WTC11 (cell line): ENCODE measurements at regions not wholly inside any gene's neighbourhood (a gene's known extent, or its start where the extent isn't known, plus 50 kb on each side); places are given as distances from the start of the nearest gene placed in this dataset.

ENCODE experiments used
- ATAC-seq: fragments of 200-7000 bp; cut with Tn5 transposase; 2 replicates; pipeline ENCODE4 v1.10.0; 2021; ENCODE audit warnings: mild to moderate bottlenecking, moderate library complexity
- CTCF ChIA-PET: fragments of 300-600 bp; sonication (Branson Sonifier 250); formaldehyde crosslinking; loops from one replicate; lab custom pipeline; 2021; ENCODE audit warnings: antibody characterized with exemption; lab: Charles Lee
- POLR2A ChIA-PET: fragments of 350-600 bp; sonication (Branson Sonifier 250); formaldehyde crosslinking; loops from one replicate; lab custom pipeline; 2021; ENCODE audit warnings: antibody characterized with exemption; lab: Charles Lee
- DNase-seq: peaks from one replicate; pipeline ENCODE4 v3.0.0; 2021; ENCODE audit warnings: low spot score
- H3K27ac Mint-ChIP-seq: 2 replicates; pipeline ENCODE4 v1.8.0; 2021; ENCODE audit warnings: mixed read lengths
- H3K27me3 Mint-ChIP-seq: 2 replicates; pipeline ENCODE4 v1.8.0; 2021; ENCODE audit warnings: low read depth, mild to moderate bottlenecking, moderate library complexity, mixed read lengths
- H3K36me3 Mint-ChIP-seq: 2 replicates; pipeline ENCODE4 v1.8.0; 2021; ENCODE audit warnings: mixed read lengths
- H3K4me1 Mint-ChIP-seq: 2 replicates; pipeline ENCODE4 v1.8.0; 2022; ENCODE audit warnings: mixed read lengths
- H3K4me3 Mint-ChIP-seq: 2 replicates; pipeline ENCODE4 v1.8.0; 2021; ENCODE audit warnings: mild to moderate bottlenecking, moderate library complexity, mixed read lengths
- H3K9me3 Mint-ChIP-seq: 2 replicates; pipeline ENCODE4 v1.8.0; 2021; ENCODE audit warnings: mixed read lengths
- ATF2 ChIP-seq: sonication (generic); formaldehyde crosslinking; IDR thresholded peaks from 2 replicates; pipeline ENCODE4 v1.8.1; 2022; ENCODE audit warnings: low read depth, missing genetic modification reagents, borderline replicate concordance
- CDX4 ChIP-seq: fragments of 250-450 bp; sonication (Bioruptor Pico); IDR thresholded peaks from 2 replicates; pipeline ENCODE4 v1.9.0; 2021; ENCODE audit warnings: moderate library complexity, mild to moderate bottlenecking, inconsistent platforms, borderline replicate concordance
- CREB1 ChIP-seq: sonication (generic); formaldehyde crosslinking; IDR thresholded peaks from 2 replicates; pipeline ENCODE4 v1.8.0; 2023; ENCODE audit warnings: mild to moderate bottlenecking, missing genetic modification reagents
- CREM ChIP-seq: sonication (generic); formaldehyde crosslinking; IDR thresholded peaks from 2 replicates; pipeline ENCODE4 v1.8.1; 2022; ENCODE audit warnings: mild to moderate bottlenecking, missing genetic modification reagents, moderate library complexity
- FOXJ3 ChIP-seq: sonication (generic); formaldehyde crosslinking; IDR thresholded peaks from 2 replicates; pipeline ENCODE4 v1.9.0; 2021; ENCODE audit warnings: missing genetic modification reagents, mild to moderate bottlenecking, borderline replicate concordance
- GRHL2 ChIP-seq: fragments of 250-450 bp; sonication (Bioruptor Pico); IDR thresholded peaks from 2 replicates; pipeline ENCODE4 v1.8.0; 2022; ENCODE audit warnings: mild to moderate bottlenecking, moderate library complexity; ENCODE audit not compliant: insufficient replicate concordance, severe bottlenecking
- GTF2I ChIP-seq: fragments of 250-450 bp; sonication (Bioruptor Pico); conservative IDR thresholded peaks from 2 replicates; pipeline ENCODE4 v1.4.0; 2021; ENCODE audit warnings: mild to moderate bottlenecking
- IRF2 ChIP-seq: sonication (generic); formaldehyde crosslinking; IDR thresholded peaks from 2 replicates; pipeline ENCODE4 v1.8.0; 2022; ENCODE audit warnings: low read depth, missing genetic modification reagents, borderline replicate concordance
- MLX ChIP-seq: sonication (generic); formaldehyde crosslinking; IDR thresholded peaks from 2 replicates; pipeline ENCODE4 v1.8.1; 2023; ENCODE audit warnings: mild to moderate bottlenecking, missing genetic modification reagents, moderate library complexity
- NFYB ChIP-seq: sonication (generic); formaldehyde crosslinking; conservative IDR thresholded peaks from 2 replicates; pipeline ENCODE4 v1.8.0; 2022; ENCODE audit warnings: low read depth, missing genetic modification reagents
- PRDM15 ChIP-seq: sonication (generic); formaldehyde crosslinking; IDR thresholded peaks from 2 replicates; pipeline ENCODE4 v1.8.0; 2022; ENCODE audit warnings: missing genetic modification reagents
- SMAD4 ChIP-seq: sonication (generic); formaldehyde crosslinking; IDR thresholded peaks from 2 replicates; pipeline ENCODE4 v1.8.0; 2022; ENCODE audit warnings: mild to moderate bottlenecking, missing genetic modification reagents
- STAT6 ChIP-seq: sonication (generic); formaldehyde crosslinking; conservative IDR thresholded peaks from 2 replicates; pipeline ENCODE4 v1.8.1; 2023; ENCODE audit warnings: mild to moderate bottlenecking, low read depth, missing genetic modification reagents, moderate library complexity
- TCF7 ChIP-seq: sonication (generic); formaldehyde crosslinking; IDR thresholded peaks from 2 replicates; pipeline ENCODE4 v1.8.0; 2022; ENCODE audit warnings: mild to moderate bottlenecking, low read depth, missing genetic modification reagents, moderate library complexity
- ZNF281 ChIP-seq: sonication (generic); formaldehyde crosslinking; IDR thresholded peaks from 2 replicates; pipeline ENCODE4 v1.8.0; 2023; ENCODE audit warnings: mild to moderate bottlenecking, missing genetic modification reagents
- ZNF423 ChIP-seq: fragments of 250-450 bp; sonication (Bioruptor Pico); IDR thresholded peaks from 2 replicates; pipeline ENCODE4 v2.1.2; 2022; ENCODE audit warnings: mild to moderate bottlenecking, moderate library complexity
- ZNF425 ChIP-seq: fragments of 250-450 bp; sonication (Bioruptor Pico); conservative IDR thresholded peaks from 2 replicates; pipeline ENCODE4 v1.9.0; 2021; ENCODE audit warnings: mild to moderate bottlenecking

GRCh38 chr11:105245781-105246315, 106.3 kb upstream of the CARD18 start (continued):
- TF ChIP-seq ATF2 (no peak), STAT6 (no peak), GTF2I (no peak), CREB1 (CRISPR knock-in tag) (no peak), NFYB (no peak), PRDM15 (no peak), SMAD4 (no peak), CDX4 (CRISPR knock-in tag) (no peak), ZNF423 (no peak), MLX (CRISPR knock-in tag) (no peak), IRF2 (no peak)

GRCh38 chr11:105244160-105244825, 104.7 kb upstream of the CARD18 start:
- peaks cover 22% of the 10 kb centered on the region for H3K9me3 Mint-ChIP-seq
- H3K27me3 Mint-ChIP-seq, result no peaks in the 10 kb centered on the region
- POLR2A ChIA-PET, result no interaction called here
- DNase-seq, result no peak
- CTCF ChIA-PET, result no interaction called here
- H3K4me1 Mint-ChIP-seq, result no peaks in the 10 kb centered on the region
- no peak overlapping the region for H3K4me3 Mint-ChIP-seq
- ATAC-seq, result no peak
- peaks cover 5% of the 10 kb centered on the region for H3K36me3 Mint-ChIP-seq
- no peak overlapping the region for H3K27ac Mint-ChIP-seq
- TF ChIP-seq ZNF281 (no peak), ATF2 (no peak), GRHL2 (CRISPR knock-in tag) (no peak), CREM (no peak), ZNF425 (CRISPR knock-in tag) (no peak), NFYB (no peak), TCF7 (CRISPR knock-in tag) (no peak), FOXJ3 (CRISPR knock-in tag) (no peak)
